ENCODE measurements at regions not wholly inside any gene's neighbourhood (a gene's known extent, or its start where the extent isn't known, plus 50 kb on each side); places are given as distances from the start of the nearest gene placed in this dataset.

DNA sequence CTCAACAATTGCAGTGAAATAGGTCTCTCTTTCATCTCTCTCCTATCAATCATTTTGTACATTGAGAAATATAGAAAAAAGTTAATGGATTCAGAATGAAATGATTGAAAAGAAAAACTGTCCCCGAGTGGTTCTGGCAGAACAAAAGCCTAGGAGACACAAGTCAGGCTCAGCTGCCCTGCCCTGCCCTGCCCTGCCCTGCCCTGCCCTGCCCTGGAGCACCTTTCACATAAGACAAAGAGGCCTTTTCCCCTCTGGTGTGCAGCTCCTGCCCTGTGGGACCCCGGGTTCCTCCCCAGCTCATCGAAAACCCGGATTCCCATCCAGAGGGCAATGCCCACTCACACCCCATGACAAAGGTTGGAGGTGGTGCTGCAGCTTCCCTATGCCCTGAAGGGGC lies 94.7 kb downstream of the TEX26 start:
- CTCF ChIA-PET, result no interaction called here
- H3K27me3 Mint-ChIP-seq, result peaks cover 10% of the 10 kb centered on the region
- no peak overlapping the region for H3K4me3 Mint-ChIP-seq
- Histone ChIP-seq H3K4me3 (ENCODE audit: low read length) (no peak overlapping the region), H3K27me3 (ENCODE audit: control insufficient read depth in 1 of 2, insufficient read depth in 2 of 2, low read length in 2 of 2) (peaks cover 0 to 4% of the 10 kb centered on the region in 2 experiments), H3K27ac (ENCODE audit: low read depth in 1 of 2, low read length in 2 of 2) (no peak overlapping the region), H3K36me3 (ENCODE audit: insufficient read depth, low read length) (no peaks in the 10 kb centered on the region), H3K4me1 (ENCODE audit: insufficient read depth, low read length) (no peaks in the 10 kb centered on the region), H3K9me3 (ENCODE audit: control insufficient read depth in 1 of 2, insufficient read depth in 1 of 2, low read length in 2 of 2) (no peaks in the 10 kb centered on the region)
- no peaks in the 10 kb centered on the region for H3K9me3 Mint-ChIP-seq
- no peak for TF ChIP-seq CTCF (IDR thresholded peaks at IDR 0.05)
- POLR2A ChIA-PET, result no interaction called here
- no peaks in the 10 kb centered on the region for H3K4me1 Mint-ChIP-seq (ENCODE audit: low read depth)
- no peak for ATAC-seq (ENCODE audit: poor library complexity)
- intact Hi-C loops (cut with DNase I, micrococcal nuclease), result no loop called here
- no peak overlapping the region for H3K27ac Mint-ChIP-seq
- DNase-seq, result no peak
- no peaks in the 10 kb centered on the region for H3K36me3 Mint-ChIP-seq (ENCODE audit: low read depth)

Data from CD4-positive, alpha-beta T cell (primary cell).